GM12878 (cell line): ENCODE measurements at regions not wholly inside any gene's neighbourhood (a gene's known extent, or its start where the extent isn't known, plus 50 kb on each side); places are given as distances from the start of the nearest gene placed in this dataset.

Experiments used
- ATAC-seq: fragments of 200-7000 bp; cut with Tn5 transposase; 3 replicates; pipeline ENCODE4 v1.9.1; 2020; ENCODE audit warnings: mild to moderate bottlenecking, moderate library complexity
- BruUV-seq: library from RNA; stranded (reverse); fragments of 400-500 nt; replicated peaks from 2 replicates; lab custom pipeline; 2021; lab: Mats Ljungman, UMichigan
- CTCF ChIA-PET: fragments of 300-600 bp; sonication (Branson Sonifier 250); formaldehyde crosslinking; extraction: SDS; loops from one replicate; lab custom pipeline; 2021; ENCODE audit warnings: inconsistent platforms; lab: Yijun Ruan, JAX
- POLR2A ChIA-PET: fragments of 350-600 bp; formaldehyde crosslinking; extraction: SDS; loops from one replicate; lab custom pipeline; 2021; ENCODE audit warnings: inconsistent platforms; lab: Charles Lee
- RAD21 ChIA-PET: fragments of 300-600 bp; sonication (Branson Sonifier 250); formaldehyde crosslinking; loops from one replicate; lab custom pipeline; 2023; ENCODE audit warnings: antibody characterized with exemption; ENCODE audit not compliant: unreplicated experiment; lab: Charles Lee
- SMC1A ChIA-PET: fragments of 300-600 bp; sonication (Branson Sonifier 250); formaldehyde crosslinking; loops from one replicate; lab custom pipeline; 2023; ENCODE audit not compliant: unreplicated experiment, uncharacterized antibody; lab: Charles Lee
- DNase-seq: peaks from one replicate; pipeline ENCODE4 v3.0.0-alpha.2; 2011; ENCODE audit warnings: low read depth, low spot score
- FAIRE-seq: peaks from 3 replicates; lab custom pipeline; 2011; peaks lifted over from hg19 to GRCh38; lab: Jason Lieb, UNC
- H2AFZ ChIP-seq: 2 replicates; pipeline ENCODE4 v1.6.0; 2011; ENCODE audit warnings: low read depth, low read length, control low read depth; ENCODE audit not compliant: control insufficient read depth
- H3K27ac ChIP-seq: 2 replicates; pipeline ENCODE4 v1.5.1; 2011; ENCODE audit warnings: control low read depth; ENCODE audit not compliant: control insufficient read depth, insufficient read depth
- H3K27me3 ChIP-seq, 2 experiments: replicated peaks in 1 of 2; 2 replicates each; pipeline versions ENCODE4 v1.6.0 to v1.6.1; 2011; ENCODE audit warnings: low read length in 1 of 2; ENCODE audit not compliant: control insufficient read depth in 2 of 2, insufficient read depth in 2 of 2
- H3K36me3 ChIP-seq, 2 experiments: 2 replicates each; pipeline ENCODE4 v1.5.1; 2011; ENCODE audit warnings: low read length in 1 of 2; ENCODE audit not compliant: control insufficient read depth in 2 of 2, insufficient read depth in 2 of 2
- H3K4me1 ChIP-seq: 2 replicates; pipeline ENCODE4 v1.6.1; 2011; ENCODE audit warnings: mild to moderate bottlenecking, low read length, moderate library complexity, mixed read lengths; ENCODE audit not compliant: control insufficient read depth, insufficient read depth
- H3K4me2 ChIP-seq: 2 replicates; pipeline ENCODE4 v1.6.0; 2011; ENCODE audit warnings: control low read depth; ENCODE audit not compliant: control insufficient read depth, insufficient read depth
- H3K4me3 ChIP-seq: fragments of 200-600 bp; sonication (generic); 2 replicates; pipeline ENCODE4 v1.5.1; 2016
- H3K79me2 ChIP-seq: 2 replicates; pipeline ENCODE4 v1.6.0; 2011; ENCODE audit warnings: low read length; ENCODE audit not compliant: control insufficient read depth, insufficient read depth
- H3K9ac ChIP-seq: 2 replicates; pipeline ENCODE4 v1.8.0; 2011; ENCODE audit warnings: low read length, control low read depth, mixed read lengths; ENCODE audit not compliant: control insufficient read depth, insufficient read depth
- H3K9me3 ChIP-seq: replicated peaks from 3 replicates; pipeline ENCODE4 v1.5.1; 2011; ENCODE audit warnings: mild to moderate bottlenecking, low read length; ENCODE audit not compliant: control insufficient read depth, insufficient read depth
- H4K20me1 ChIP-seq: 2 replicates; pipeline ENCODE4 v1.6.0; 2011; ENCODE audit not compliant: control insufficient read depth, insufficient read depth
- BMI1 ChIP-seq: fragments of 450-650 bp; IDR thresholded peaks from 2 replicates; pipeline ENCODE4 v1.6.1; 2016; ENCODE audit warnings: mild to moderate bottlenecking, moderate library complexity, borderline replicate concordance
- CTCF ChIP-seq, 3 experiments: IDR thresholded peaks in 2 of 3; conservative IDR thresholded peaks in 1 of 3; 2 replicates each; pipeline ENCODE4 v1.5.1; 2011; ENCODE audit warnings: low read depth in 3 of 3, low read length in 3 of 3, mild to moderate bottlenecking in 3 of 3, control low read depth in 2 of 3, moderate library complexity in 2 of 3, inconsistent platforms in 1 of 3, mixed read lengths in 1 of 3; ENCODE audit not compliant: control insufficient read depth in 2 of 3, insufficient read depth in 1 of 3; ENCODE audit errors: extremely low read depth in 1 of 3
- E2F4 ChIP-seq: IDR thresholded peaks from 2 replicates; pipeline ENCODE4 v1.6.1; 2012; ENCODE audit warnings: low read depth, low read length, improper control_type of control experiment
- ETV6 ChIP-seq, 2 experiments: fragments of 450-650 bp in 1 of 2; IDR thresholded peaks in 1 of 2; conservative IDR thresholded peaks in 1 of 2; 2 replicates each; pipeline ENCODE4 v1.6.1; 2014; ENCODE audit warnings: antibody characterized with exemption in 1 of 2, borderline replicate concordance in 1 of 2, low read depth in 1 of 2, mild to moderate bottlenecking in 1 of 2, moderate library complexity in 1 of 2
- HCFC1 ChIP-seq: fragments of 150-350 bp; IDR thresholded peaks from 2 replicates; pipeline ENCODE4 v1.6.1; 2014; ENCODE audit warnings: low read length
- IRF5 ChIP-seq: fragments of 450-650 bp; IDR thresholded peaks from 2 replicates; pipeline ENCODE4 v1.6.1; 2017; ENCODE audit warnings: borderline replicate concordance
- KLF5 ChIP-seq: fragments of 450-650 bp; IDR thresholded peaks from 2 replicates; pipeline ENCODE4 v1.6.1; 2014; ENCODE audit warnings: mild to moderate bottlenecking; ENCODE audit not compliant: partially characterized antibody
- MYB ChIP-seq: fragments of 150-350 bp; IDR thresholded peaks from 2 replicates; pipeline ENCODE4 v1.6.1; 2014; ENCODE audit warnings: mild to moderate bottlenecking, low read depth, low read length, borderline replicate concordance
- MYC ChIP-seq: IDR thresholded peaks from 2 replicates; pipeline ENCODE4 v1.6.1; 2011; ENCODE audit warnings: mild to moderate bottlenecking, low read length, moderate library complexity, inconsistent platforms; ENCODE audit not compliant: insufficient read depth, insufficient replicate concordance, insufficient read length, severe bottlenecking
- NBN ChIP-seq: fragments of 450-650 bp; IDR thresholded peaks from 2 replicates; pipeline ENCODE4 v1.6.1; 2016
- NFYA ChIP-seq: IDR thresholded peaks from 2 replicates; pipeline ENCODE4 v1.6.1; 2011; ENCODE audit warnings: low read depth, mild to moderate bottlenecking, low read length, improper control_type of control experiment, borderline replicate concordance
- RAD21 ChIP-seq: IDR thresholded peaks from 2 replicates; pipeline ENCODE4 v1.6.1; 2011; ENCODE audit warnings: mild to moderate bottlenecking, low read depth, low read length, moderate library complexity; ENCODE audit not compliant: insufficient read depth
- RELA ChIP-seq: fragments of 450-650 bp; IDR thresholded peaks from 2 replicates; pipeline ENCODE4 v1.8.0; 2014; ENCODE audit warnings: borderline replicate concordance; ENCODE audit not compliant: partially characterized antibody
- SMAD5 ChIP-seq: IDR thresholded peaks from 2 replicates; pipeline ENCODE4 v1.6.1; 2016; ENCODE audit warnings: antibody characterized with exemption, low read depth
- SMC3 ChIP-seq: IDR thresholded peaks from 2 replicates; pipeline ENCODE4 v1.6.1; 2011; ENCODE audit warnings: low read length, improper control_type of control experiment, borderline replicate concordance
- SUZ12 ChIP-seq: fragments of 200-600 bp; sonication (generic); IDR thresholded peaks from one replicate; pipeline ENCODE4 v1.6.1; 2018; ENCODE audit warnings: antibody characterized with exemption, mild to moderate bottlenecking; ENCODE audit not compliant: unreplicated experiment
- TCF3 ChIP-seq: IDR thresholded peaks from 2 replicates; pipeline ENCODE4 v1.6.1; 2012; ENCODE audit warnings: low read depth, mild to moderate bottlenecking, low read length, borderline replicate concordance; ENCODE audit not compliant: insufficient read depth
- ZNF274 ChIP-seq: IDR thresholded peaks from one replicate; pipeline ENCODE4 v1.8.0; 2011; ENCODE audit not compliant: insufficient read length, insufficient read depth
- WGBS: methylation state at CpG from one replicate; pipeline ENCODE4 v1.1.6; 2016; ENCODE audit warnings: low lambda C conversion rate; ENCODE audit not compliant: insufficient replicate concordance, insufficient coverage; ENCODE audit errors: missing lambda C conversion rate; 5-methylcytosine and 5-hydroxymethylcytosine counted together
- in situ Hi-C: fragments of 300-500 bp; cut with MboI; formaldehyde crosslinking; loops from 9 replicates; pipeline ENCODE4 v1.14.3; 2018; ENCODE audit warnings: mixed read lengths
- intact Hi-C: fragments of 100-400 bp; cut with micrococcal nuclease; formaldehyde crosslinking; loops from one replicate; pipeline ENCODE4 v1.14.2; 2022; ENCODE audit not compliant: unreplicated experiment

GRCh38 chrX:147476008-147476407 lies 435.7 kb upstream of the FMR1 start:
- DNase-seq, result no peak
- peak; percentile 63 for ATAC-seq
- Histone ChIP-seq H3K36me3 (no peaks in the 10 kb centered on the region), H4K20me1 (no peaks in the 10 kb centered on the region; the same call in 1 of the 2 replicates), H3K79me2 (no peaks in the 10 kb centered on the region), H3K4me1 (no peaks in the 10 kb centered on the region), H3K4me2 (no peak overlapping the region), H3K4me3 (no peak overlapping the region), H2AFZ (no peak overlapping the region), H3K27me3 (no peaks in the 10 kb centered on the region), H3K27ac (no peak overlapping the region), H3K9ac (no peak overlapping the region), H3K9me3 (no peaks in the 10 kb centered on the region)
- TF ChIP-seq IRF5, result no peak
- TF ChIP-seq SMAD5, result no peak
- no peak for TF ChIP-seq ETV6 (conservative IDR thresholded peaks at IDR 0.05 in 1 of 2, IDR thresholded peaks at IDR 0.05 in 1 of 2; ENCODE audit: borderline replicate concordance in 1 of 2, low read depth in 1 of 2)
- TF ChIP-seq CTCF (IDR thresholded peaks at IDR 0.05 in 2 of 3, conservative IDR thresholded peaks at IDR 0.05 in 1 of 3; ENCODE audit: control insufficient read depth in 2 of 3, extremely low read depth in 1 of 3, insufficient read depth in 1 of 3, low read depth in 3 of 3, low read length in 3 of 3), result peak; percentile 34 to 41 (median 34); a peak in 4 of 6 replicates
- no peak for TF ChIP-seq BMI1
- TF ChIP-seq NBN, result no peak
- no peak for TF ChIP-seq RELA
- TF ChIP-seq SMC3, result peak; percentile 24; the same call in 1 of the 2 replicates
- TF ChIP-seq SUZ12, result no peak
- no peak for TF ChIP-seq MYC
- no peak for TF ChIP-seq KLF5
- TF ChIP-seq NFYA, result no peak
- no peak for TF ChIP-seq HCFC1
- no peak for TF ChIP-seq ZNF274
- peak; percentile 45 for TF ChIP-seq RAD21
- TF ChIP-seq E2F4, result no peak
- no peak for TF ChIP-seq MYB
- no peak for TF ChIP-seq TCF3
- no peak for FAIRE-seq
- ChIA-PET RAD21 (interaction anchor here (0.6 to 1.8 kb wide), 4 partner anchors 308 to 1995 kb away, joined by 3 to 5 read pairs (median 4); no protein-coding TSS in a partner anchor), SMC1A (interaction anchor here (0.6 to 0.8 kb wide), 4 partner anchors 10 to 362 kb away, joined by 3 to 4 read pairs (median 4); no protein-coding TSS in a partner anchor), CTCF (interaction anchor here (0.7 to 3.1 kb wide), 13 partner anchors 9 to 1995 kb away, joined by 3 to 17 read pairs (median 5); no protein-coding TSS in a partner anchor), POLR2A (interaction anchor here (0.6 kb wide), 1 partner anchor 10 kb away, joined by 3 read pairs; no protein-coding TSS in a partner anchor)
- no TSS peak for BruUV-seq
- intact Hi-C loops (loop anchor here (10.0 kb wide), 2 partner anchors 329 to 359 kb away; no protein-coding TSS in a partner anchor), in situ Hi-C loops (no loop called here)
- 4% methylated on average over 7 of the region's 7 CpGs for WGBS
